IPS-18a (cell line): ENCODE measurements at regions not wholly inside any gene's neighbourhood (a gene's known extent, or its start where the extent isn't known, plus 50 kb on each side); places are given as distances from the start of the nearest gene placed in this dataset.
"Not testable (repeated sequence)": the region's sequence is repeated elsewhere in the genome, so short reads cannot be mapped to it uniquely, and the experiment has no call there.

Experiments used
- H3K27ac ChIP-seq: one replicate; pipeline ENCODE4 v1.5.1; 2013; ENCODE audit warnings: low read length
- H3K27me3 ChIP-seq: one replicate; pipeline ENCODE4 v1.6.1; 2013; ENCODE audit warnings: mild to moderate bottlenecking, low read length; ENCODE audit not compliant: control insufficient read depth, insufficient read depth
- H3K36me3 ChIP-seq: one replicate; pipeline ENCODE4 v1.6.1; 2013; ENCODE audit warnings: low read depth, low read length; ENCODE audit not compliant: control insufficient read depth
- H3K4me1 ChIP-seq: one replicate; pipeline ENCODE4 v1.6.1; 2013; ENCODE audit warnings: low read depth, low read length; ENCODE audit not compliant: control insufficient read depth
- H3K4me3 ChIP-seq: one replicate; pipeline ENCODE4 v1.5.1; 2013; ENCODE audit warnings: low read length
- H3K9ac ChIP-seq: one replicate; pipeline ENCODE4 v1.6.1; 2013; ENCODE audit warnings: mild to moderate bottlenecking, low read length, moderate library complexity
- H3K9me3 ChIP-seq: one replicate; pipeline ENCODE4 v1.6.1; 2013; ENCODE audit warnings: low read depth, low read length; ENCODE audit not compliant: control insufficient read depth

- no peak overlapping the region for H3K9ac ChIP-seq
- H3K4me3 ChIP-seq = no peak overlapping the region
- H3K36me3 ChIP-seq = no peaks in the 10 kb centered on the region
- H3K9me3 ChIP-seq = no peaks in the 10 kb centered on the region
- H3K27me3 ChIP-seq = no peaks in the 10 kb centered on the region
- H3K27ac ChIP-seq = no peak overlapping the region
- H3K4me1 ChIP-seq = no peaks in the 10 kb centered on the region
Measured at GRCh38 chr14:85338895-85339294, 191.0 kb upstream of the FLRT2 start.

DNA sequence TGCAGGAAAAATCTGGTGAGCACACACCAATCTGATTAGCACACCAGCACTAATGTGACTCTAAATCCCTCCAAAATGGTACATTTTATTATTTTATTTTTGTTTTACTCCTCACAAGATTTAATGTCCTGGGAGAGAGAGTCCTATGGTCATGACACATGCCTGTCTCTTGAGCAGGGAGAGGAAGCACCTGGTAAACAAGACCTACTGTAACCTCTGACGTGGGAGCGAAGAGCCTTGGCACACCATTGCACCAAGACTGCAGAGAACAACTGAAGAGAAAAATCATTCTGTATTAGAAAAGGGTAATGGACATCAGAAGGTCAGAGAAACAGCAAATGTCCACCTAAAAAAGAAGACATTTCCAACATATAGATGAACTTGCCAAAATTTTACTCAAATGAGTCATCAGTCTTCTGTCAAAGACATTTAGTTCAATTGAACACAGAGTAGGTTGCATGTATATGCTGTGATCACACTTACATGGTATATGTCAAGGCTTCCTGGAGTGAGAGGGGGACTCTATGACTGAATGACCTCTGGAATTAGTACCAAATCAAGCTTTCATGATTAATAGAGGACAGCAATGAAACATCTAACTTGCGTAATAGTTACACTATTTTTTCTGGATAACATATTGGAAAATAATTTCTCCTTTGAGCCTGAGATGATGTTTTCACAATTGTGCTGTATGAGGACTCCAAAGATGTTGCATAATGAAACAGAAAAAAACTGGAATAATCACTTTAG, 186.9 kb upstream of the FLRT2 start:
- Histone ChIP-seq H3K36me3 (no peaks in the 10 kb centered on the region), H3K9me3 (no peaks in the 10 kb centered on the region), H3K27me3 (no peaks in the 10 kb centered on the region), H3K27ac (no peak overlapping the region), H3K4me1 (no peaks in the 10 kb centered on the region), H3K4me3 (no peak overlapping the region), H3K9ac (no peak overlapping the region)

DNA sequence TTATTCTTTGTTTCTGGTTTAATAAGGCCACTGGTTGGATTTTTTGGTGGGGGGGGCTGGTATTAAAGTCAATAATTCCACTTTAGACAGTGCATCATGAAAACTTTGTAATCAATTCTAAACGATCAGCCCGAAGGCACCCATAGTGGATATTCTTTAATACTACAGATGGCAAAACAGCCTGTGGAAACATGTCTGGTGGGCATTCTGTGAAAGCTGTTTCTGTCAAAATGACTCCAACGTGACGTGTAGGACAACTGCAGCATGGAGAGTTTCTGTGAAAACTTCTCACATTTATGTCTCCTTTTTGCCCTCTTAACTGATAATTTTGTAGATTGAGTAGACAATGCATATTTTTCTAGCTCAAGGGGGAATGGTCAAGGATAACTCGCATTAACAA, 185.8 kb upstream of the FLRT2 start:
- no peaks in the 10 kb centered on the region for H3K9me3 ChIP-seq
- H3K36me3 ChIP-seq = no peaks in the 10 kb centered on the region
- H3K27ac ChIP-seq = no peak overlapping the region
- no peaks in the 10 kb centered on the region for H3K4me1 ChIP-seq
- no peak overlapping the region for H3K9ac ChIP-seq
- H3K4me3 ChIP-seq = no peak overlapping the region
- H3K27me3 ChIP-seq = no peaks in the 10 kb centered on the region

DNA sequence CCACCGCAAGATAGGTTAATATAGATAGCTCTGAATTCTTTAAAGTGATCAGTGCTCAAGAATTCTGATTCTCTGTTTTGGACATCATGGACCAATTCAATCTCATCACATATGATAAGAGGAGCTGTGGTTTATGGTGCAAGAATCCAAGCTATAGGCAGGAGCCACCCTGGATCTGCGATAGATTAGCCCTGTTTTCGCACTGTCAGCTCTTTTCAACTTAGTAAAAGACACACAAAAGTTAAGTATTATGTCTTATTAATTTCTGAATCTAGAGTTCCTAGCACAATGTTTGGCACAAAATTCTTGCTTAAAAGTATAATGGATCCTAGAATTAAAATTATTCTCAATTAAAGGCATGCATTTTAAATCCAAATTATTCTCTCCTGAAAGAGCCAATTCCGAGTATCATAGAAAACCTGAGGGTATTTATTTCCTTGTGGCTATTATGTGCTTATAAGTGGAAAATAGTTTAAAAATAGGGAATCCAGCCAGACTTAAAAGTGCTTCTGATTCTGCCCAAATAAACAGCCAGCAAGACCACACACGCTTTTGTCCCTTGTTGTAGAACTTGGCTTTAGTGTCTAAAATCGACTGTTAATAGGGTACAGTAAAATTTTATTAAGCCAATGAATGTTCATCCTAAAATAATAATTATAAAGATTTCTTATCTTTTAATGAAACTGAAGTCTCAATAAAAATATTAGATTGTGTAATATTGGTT, 184.9 kb upstream of the FLRT2 start:
- H3K4me1 ChIP-seq = no peaks in the 10 kb centered on the region
- no peak overlapping the region for H3K4me3 ChIP-seq
- H3K9ac ChIP-seq = no peak overlapping the region
- no peaks in the 10 kb centered on the region for H3K9me3 ChIP-seq
- no peaks in the 10 kb centered on the region for H3K36me3 ChIP-seq
- H3K27me3 ChIP-seq = no peaks in the 10 kb centered on the region
- H3K27ac ChIP-seq = no peak overlapping the region

GRCh38 chr14:85350667-85351066, 179.3 kb upstream of the FLRT2 start:
- no peak overlapping the region for H3K27ac ChIP-seq

GRCh38 chr14:85352588-85352987, 177.4 kb upstream of the FLRT2 start:
- not testable (repeated sequence) for H3K4me1 ChIP-seq, H3K27me3 ChIP-seq, H3K4me3 ChIP-seq, H3K9me3 ChIP-seq, H3K27ac ChIP-seq, H3K9ac ChIP-seq, H3K36me3 ChIP-seq

More at GRCh38 chr14:85350667-85351066, 179.3 kb upstream of the FLRT2 start:
- Histone ChIP-seq H3K4me3 (no peak overlapping the region), H3K9me3 (peaks cover 3% of the 10 kb centered on the region), H3K4me1 (no peaks in the 10 kb centered on the region), H3K27me3 (no peaks in the 10 kb centered on the region), H3K36me3 (no peaks in the 10 kb centered on the region), H3K9ac (no peak overlapping the region)

DNA sequence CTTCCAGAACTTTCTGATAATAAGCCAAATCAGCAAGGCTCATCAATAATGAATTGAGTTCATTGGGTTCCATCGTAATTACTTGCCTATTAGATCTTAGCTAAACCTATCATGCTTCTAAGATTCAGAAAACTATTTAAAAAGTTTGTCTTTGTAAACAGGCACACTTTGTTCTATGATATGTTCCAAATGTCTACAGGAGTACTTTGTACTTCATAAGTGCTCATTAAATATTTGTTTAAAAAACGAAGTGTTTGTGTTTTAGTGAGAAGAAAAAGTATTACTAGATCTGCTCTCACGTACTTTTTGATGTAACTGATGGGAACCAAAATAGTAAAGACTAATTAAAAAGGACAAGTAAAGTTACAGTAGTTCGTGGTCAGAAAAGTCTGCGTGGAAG, 172.8 kb upstream of the FLRT2 start:
- Histone ChIP-seq H3K4me1 (no peaks in the 10 kb centered on the region), H3K9me3 (peaks cover 3% of the 10 kb centered on the region), H3K27me3 (no peaks in the 10 kb centered on the region), H3K27ac (no peak overlapping the region), H3K4me3 (no peak overlapping the region), H3K36me3 (no peaks in the 10 kb centered on the region), H3K9ac (no peak overlapping the region)

DNA sequence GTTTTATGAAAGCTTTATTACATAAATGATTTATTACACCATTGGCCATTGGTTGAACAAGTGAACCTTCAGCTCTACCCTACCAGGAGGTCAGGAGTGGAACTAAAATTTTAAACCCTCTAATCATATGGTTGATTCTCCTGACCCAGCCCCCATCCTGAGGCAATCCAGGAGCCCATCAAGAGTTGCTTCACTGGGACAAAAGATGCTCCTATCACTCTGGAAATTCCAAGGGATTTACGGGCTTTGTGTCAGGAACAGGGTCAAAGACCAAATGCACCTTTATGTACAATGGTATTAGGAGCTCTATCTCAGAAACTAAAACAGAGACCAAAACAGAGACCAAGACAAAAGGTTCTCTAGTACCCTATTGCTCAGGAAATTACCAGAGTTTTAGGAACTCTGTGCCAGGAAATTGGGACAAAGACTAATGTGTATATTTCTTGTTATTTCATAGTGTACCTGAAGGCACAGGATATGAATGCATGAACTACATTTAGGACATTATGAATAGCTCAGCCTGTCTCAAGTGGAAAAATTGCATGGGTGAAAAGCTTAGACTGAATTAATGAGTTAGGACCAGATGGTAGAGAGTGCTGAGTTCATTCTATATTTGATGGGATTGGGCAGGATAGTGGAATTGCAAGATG, 171.7 kb upstream of the FLRT2 start:
- H3K27me3 ChIP-seq = no peaks in the 10 kb centered on the region
- no peaks in the 10 kb centered on the region for H3K4me1 ChIP-seq
- no peak overlapping the region for H3K9ac ChIP-seq
- H3K4me3 ChIP-seq = no peak overlapping the region
- peaks cover 3% of the 10 kb centered on the region for H3K9me3 ChIP-seq
- H3K36me3 ChIP-seq = no peaks in the 10 kb centered on the region
- no peak overlapping the region for H3K27ac ChIP-seq

GRCh38 chr14:85359505-85359904, 170.4 kb upstream of the FLRT2 start:
- no peaks in the 10 kb centered on the region for H3K9me3 ChIP-seq
- no peak overlapping the region for H3K4me3 ChIP-seq
- no peaks in the 10 kb centered on the region for H3K36me3 ChIP-seq
- H3K27ac ChIP-seq = no peak overlapping the region
- no peaks in the 10 kb centered on the region for H3K4me1 ChIP-seq
- no peak overlapping the region for H3K9ac ChIP-seq
- H3K27me3 ChIP-seq = no peaks in the 10 kb centered on the region

- H3K9ac ChIP-seq = no peak overlapping the region
- no peaks in the 10 kb centered on the region for H3K9me3 ChIP-seq
- no peak overlapping the region for H3K27ac ChIP-seq
- H3K36me3 ChIP-seq = no peaks in the 10 kb centered on the region
- no peak overlapping the region for H3K4me3 ChIP-seq
- H3K4me1 ChIP-seq = no peaks in the 10 kb centered on the region
- H3K27me3 ChIP-seq = no peaks in the 10 kb centered on the region
Measured at GRCh38 chr14:85363358-85363757, 166.6 kb upstream of the FLRT2 start.

DNA sequence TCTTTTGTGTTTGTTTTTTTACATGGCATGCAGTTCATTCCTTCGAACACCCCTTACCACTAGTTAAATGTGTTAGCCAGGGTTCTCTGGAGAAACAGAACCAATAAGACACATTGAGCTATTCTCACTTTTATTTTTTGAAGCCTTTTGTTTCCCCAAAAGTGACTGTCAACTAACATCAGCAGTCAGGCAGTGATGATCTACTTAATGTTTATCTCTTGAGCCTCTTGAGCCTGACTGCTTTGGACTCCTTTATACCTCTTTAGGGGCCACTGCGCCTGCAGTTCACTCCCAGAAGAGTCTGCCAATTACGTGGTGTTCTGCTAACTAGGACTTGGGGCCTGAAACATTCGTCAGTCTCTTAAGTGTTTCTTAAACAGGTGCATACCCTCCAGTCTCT, 163.7 kb upstream of the FLRT2 start:
- Histone ChIP-seq H3K9ac (no peak overlapping the region), H3K36me3 (no peaks in the 10 kb centered on the region)

More for the DNA sequence above, 163.7 kb upstream of the FLRT2 start:
- Histone ChIP-seq H3K27ac (no peak overlapping the region), H3K9me3 (no peaks in the 10 kb centered on the region), H3K27me3 (no peaks in the 10 kb centered on the region), H3K4me1 (no peaks in the 10 kb centered on the region), H3K4me3 (no peak overlapping the region)
